T-cell (primary cell): ENCODE measurements at regions not wholly inside any gene's neighbourhood (a gene's known extent, or its start where the extent isn't known, plus 50 kb on each side); places are given as distances from the start of the nearest gene placed in this dataset.

Experiments
- ATAC-seq, 4 experiments: fragments of 200-7000 bp in 3 of 4; fragments of 150-1000 bp in 1 of 4; cut with Tn5 transposase; replicated peaks in 1 of 4; 1 replicate in 3 of 4; 2 replicates in 1 of 4; pipeline ENCODE4 v1.10.0; 2021; ENCODE audit warnings: moderate library complexity in 3 of 4, mild to moderate bottlenecking in 2 of 4, moderate number of reproducible peaks in 1 of 4
- CTCF ChIA-PET, 2 donors: fragments of 300-600 bp; sonication (Branson Sonifier 250); formaldehyde crosslinking; loops; one replicate each; lab custom pipeline; 2022; ENCODE audit warnings: antibody characterized with exemption in 2 of 2; lab: Charles Lee
- POLR2A ChIA-PET, 2 donors: fragments of 300-600 bp; sonication (Branson Sonifier 250); formaldehyde crosslinking; loops; one replicate each; lab custom pipeline; 2022; ENCODE audit warnings: antibody characterized with exemption in 2 of 2; lab: Charles Lee
- DNase-seq, 35 experiments: peaks; one replicate each; pipeline versions ENCODE4 v3.0.0 to v3.0.0-alpha.2; 2013 to 2023
- H3K27ac ChIP-seq: one replicate; pipeline ENCODE4 v1.5.1; 2013; ENCODE audit warnings: low read length
- H3K27me3 ChIP-seq, 2 experiments: replicated peaks in 1 of 2; 1 replicate in 1 of 2; 2 replicates in 1 of 2; pipeline versions ENCODE4 v1.6.1 to v1.7.0; 2013; ENCODE audit warnings: low read length in 1 of 2, mixed read lengths in 1 of 2; ENCODE audit not compliant: control insufficient read depth in 2 of 2, insufficient read depth in 2 of 2; ENCODE audit errors: extremely low read depth in 1 of 2
- H3K36me3 ChIP-seq, 2 donors: 1 replicate in 1 of 2; 2 replicates in 1 of 2; pipeline versions ENCODE4 v1.6.1 to v1.7.0; 2013; ENCODE audit warnings: low read length in 1 of 2; ENCODE audit not compliant: control insufficient read depth in 2 of 2, insufficient read depth in 1 of 2; ENCODE audit errors: extremely low read depth in 1 of 2
- H3K4me1 ChIP-seq, 2 experiments: 1 replicate in 1 of 2; 2 replicates in 1 of 2; pipeline versions ENCODE4 v1.6.1 to v1.7.0; 2013; ENCODE audit warnings: low read length in 2 of 2, mixed read lengths in 1 of 2; ENCODE audit not compliant: insufficient read depth in 2 of 2, control insufficient read depth in 1 of 2; ENCODE audit errors: extremely low read depth in 1 of 2
- H3K4me3 ChIP-seq, 2 donors: 1 replicate in 1 of 2; 2 replicates in 1 of 2; pipeline versions ENCODE4 v1.5.1 to v1.7.0; 2013; ENCODE audit warnings: mild to moderate bottlenecking in 2 of 2, low read length in 1 of 2, moderate library complexity in 1 of 2; ENCODE audit not compliant: control insufficient read depth in 1 of 2; ENCODE audit errors: extremely low read depth in 1 of 2
- H3K9me3 ChIP-seq: 2 replicates; pipeline ENCODE4 v1.7.0; 2013
- H3K27ac Mint-ChIP-seq, 2 donors: one replicate each; pipeline ENCODE4 v1.8.0; 2020 to 2021; ENCODE audit warnings: mild to moderate bottlenecking in 2 of 2, mixed read lengths in 2 of 2
- H3K27me3 Mint-ChIP-seq, 2 donors: one replicate each; pipeline ENCODE4 v1.8.0; 2021 to 2022; ENCODE audit warnings: mixed read lengths in 2 of 2
- H3K36me3 Mint-ChIP-seq: one replicate; pipeline ENCODE4 v1.8.0; 2021; ENCODE audit warnings: mixed read lengths
- H3K4me1 Mint-ChIP-seq, 3 donors: one replicate each; pipeline ENCODE4 v1.8.0; 2020 to 2022; ENCODE audit warnings: mixed read lengths in 3 of 3, mild to moderate bottlenecking in 1 of 3
- H3K4me3 Mint-ChIP-seq, 3 donors: one replicate each; pipeline ENCODE4 v1.8.0; 2020 to 2022; ENCODE audit warnings: mild to moderate bottlenecking in 3 of 3, mixed read lengths in 3 of 3, moderate library complexity in 3 of 3
- H3K9me3 Mint-ChIP-seq, 3 donors: one replicate each; pipeline ENCODE4 v1.8.0; 2020 to 2022; ENCODE audit warnings: mixed read lengths in 3 of 3
- WGBS: methylation state at CpG from one replicate; pipeline ENCODE4 v1.1.5; 2013; ENCODE audit warnings: missing lambda C conversion rate; ENCODE audit not compliant: insufficient coverage; 5-methylcytosine and 5-hydroxymethylcytosine counted together

DNA sequence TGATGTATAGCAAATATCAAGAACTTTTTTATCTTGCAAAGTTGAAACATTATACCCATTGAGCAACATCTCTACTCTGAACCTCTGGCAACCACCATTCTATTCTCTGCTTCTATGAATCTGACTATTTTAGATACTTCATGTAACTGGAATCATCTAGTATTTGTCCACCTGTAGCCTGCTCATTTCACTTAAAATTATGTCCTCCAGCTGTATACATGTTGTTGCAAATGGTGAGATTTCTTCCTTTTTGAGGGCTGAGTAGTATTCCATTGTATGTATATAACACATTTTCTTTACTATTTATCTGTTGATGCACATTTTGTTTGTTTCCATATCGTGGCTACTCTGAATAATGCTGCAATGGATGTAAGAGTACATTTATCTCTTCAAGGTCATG lies 476.3 kb upstream of the LRRC4C start:
- no CpG with 5 or more reads among the region's 1 CpG for WGBS
- POLR2A ChIA-PET, result no interaction called here
- peaks cover 2% of the 10 kb centered on the region for H3K9me3 ChIP-seq
- Mint-ChIP-seq H3K4me3 (no peak overlapping the region), H3K36me3 (no peaks in the 10 kb centered on the region), H3K27me3 (no peaks in the 10 kb centered on the region), H3K4me1 (no peaks in the 10 kb centered on the region), H3K27ac (no peak overlapping the region), H3K9me3 (peaks cover 22 to 33% (median 24%) of the 10 kb centered on the region in 3 donors)
- no peak for DNase-seq
- CTCF ChIA-PET, result no interaction called here
- ATAC-seq, result no peak
- no peaks in the 10 kb centered on the region for H3K36me3 ChIP-seq
- H3K4me3 ChIP-seq, result no peak overlapping the region
- no peaks in the 10 kb centered on the region for H3K27me3 ChIP-seq
- H3K4me1 ChIP-seq, result no peaks in the 10 kb centered on the region
- H3K27ac ChIP-seq, result no peak overlapping the region

DNA sequence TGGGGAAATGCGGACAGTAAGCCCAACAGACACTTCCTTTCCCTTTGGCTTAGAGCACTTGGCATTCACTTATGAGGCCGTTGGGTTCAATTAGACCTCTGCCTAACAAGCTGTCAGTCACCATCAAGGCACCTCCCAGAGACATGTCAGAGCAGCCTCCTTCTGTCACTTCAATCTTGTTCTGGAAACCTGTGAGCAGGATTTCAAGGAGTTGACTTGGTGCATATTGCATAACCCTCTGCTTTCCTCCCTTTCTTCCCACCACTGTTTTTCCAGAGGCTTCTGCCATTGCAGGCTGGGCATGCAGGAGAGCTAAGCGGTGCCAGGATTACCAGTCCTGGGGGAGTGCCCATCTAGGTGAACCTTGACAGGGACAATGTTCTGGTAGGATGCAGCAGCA lies 484.2 kb upstream of the LRRC4C start:
- Histone ChIP-seq H3K27me3 (no peaks in the 10 kb centered on the region), H3K9me3 (peaks cover 4% of the 10 kb centered on the region), H3K27ac (no peak overlapping the region), H3K4me1 (no peaks in the 10 kb centered on the region), H3K4me3 (no peak overlapping the region), H3K36me3 (no peaks in the 10 kb centered on the region)
- no peak overlapping the region for H3K27ac Mint-ChIP-seq
- no peaks in the 10 kb centered on the region for H3K27me3 Mint-ChIP-seq
- H3K9me3 Mint-ChIP-seq, result peaks cover 8 to 22% (median 19%) of the 10 kb centered on the region in 3 donors
- no peak for DNase-seq
- no peak overlapping the region for H3K4me3 Mint-ChIP-seq
- POLR2A ChIA-PET, result no interaction called here
- WGBS, result 35% methylated on average over 3 of the region's 3 CpGs
- H3K4me1 Mint-ChIP-seq, result no peaks in the 10 kb centered on the region
- ATAC-seq, result no peak
- CTCF ChIA-PET, result no interaction called here
- H3K36me3 Mint-ChIP-seq, result no peaks in the 10 kb centered on the region

DNA sequence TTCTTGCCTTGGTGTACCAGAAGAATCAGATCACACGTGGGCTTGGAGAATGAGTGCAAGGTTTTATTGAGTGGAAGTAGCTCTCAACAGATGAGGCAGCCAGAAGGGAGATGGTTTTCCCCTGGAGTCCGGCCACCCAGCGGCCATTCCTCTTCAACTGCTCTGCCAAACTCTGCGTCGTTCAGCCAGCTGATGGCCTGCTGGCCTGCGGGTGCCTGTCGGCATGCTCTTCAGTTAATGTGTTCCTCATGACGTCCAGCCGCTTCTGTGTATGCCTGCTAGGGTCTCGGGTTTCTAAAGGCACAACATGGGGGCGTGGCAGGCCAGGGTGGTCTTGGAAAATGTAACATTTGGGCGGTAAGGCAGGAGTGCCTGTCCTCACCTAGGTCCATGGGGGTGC lies 487.9 kb upstream of the LRRC4C start:
- peaks cover 16 to 35% (median 23%) of the 10 kb centered on the region in 3 donors for H3K9me3 Mint-ChIP-seq
- POLR2A ChIA-PET, result no interaction called here
- no peaks in the 10 kb centered on the region for H3K36me3 Mint-ChIP-seq
- H3K4me3 ChIP-seq, result no peak overlapping the region
- no peaks in the 10 kb centered on the region for H3K27me3 ChIP-seq
- ATAC-seq (no peak), DNase-seq (no peak)
- 87% methylated on average over 6 of the region's 12 CpGs for WGBS
- no peaks in the 10 kb centered on the region for H3K27me3 Mint-ChIP-seq
- H3K27ac ChIP-seq, result no peak overlapping the region
- H3K27ac Mint-ChIP-seq, result no peak overlapping the region
- no peaks in the 10 kb centered on the region for H3K4me1 Mint-ChIP-seq
- H3K4me3 Mint-ChIP-seq, result no peak overlapping the region
- CTCF ChIA-PET, result no interaction called here
- no peaks in the 10 kb centered on the region for H3K4me1 ChIP-seq
- H3K9me3 ChIP-seq, result peaks cover 4% of the 10 kb centered on the region
- no peaks in the 10 kb centered on the region for H3K36me3 ChIP-seq

DNA sequence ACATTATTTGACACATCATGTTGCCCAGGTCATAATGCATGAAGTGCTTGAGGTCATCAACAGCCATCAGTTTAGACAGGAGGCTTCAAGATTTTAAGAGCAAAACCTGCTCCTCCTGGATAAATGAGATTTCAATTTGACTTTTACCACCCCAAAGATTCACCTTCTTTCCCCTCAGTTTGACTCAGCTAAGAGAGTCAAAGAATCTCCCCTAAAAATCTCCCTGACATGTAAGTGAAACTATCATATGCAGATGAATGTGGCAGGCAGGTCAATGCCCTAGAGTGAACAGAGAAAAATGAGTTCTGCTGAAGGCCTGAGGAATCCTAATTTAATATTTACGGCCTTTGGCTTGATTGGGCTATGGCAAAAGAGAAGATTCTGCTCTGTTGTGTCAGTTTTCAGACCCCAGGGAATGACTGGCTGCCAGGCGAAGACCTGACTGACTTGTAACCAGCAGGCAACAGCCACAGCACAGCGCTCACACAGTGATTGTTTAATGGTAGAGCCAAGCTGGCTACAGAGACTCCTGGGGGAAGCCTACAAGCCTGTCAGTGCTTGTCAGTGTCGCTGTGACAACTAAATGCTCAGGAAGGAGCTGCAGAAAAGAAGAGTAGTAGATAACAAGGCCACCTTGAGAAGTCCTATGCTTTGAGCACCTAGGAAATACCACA lies 491.2 kb upstream of the LRRC4C start:
- WGBS, result 83% methylated on average over 4 of the region's 4 CpGs
- POLR2A ChIA-PET, result no interaction called here
- no peaks in the 10 kb centered on the region for H3K27me3 ChIP-seq
- DNase-seq (no peak), ATAC-seq (no peak)
- H3K36me3 Mint-ChIP-seq, result no peaks in the 10 kb centered on the region
- H3K4me3 Mint-ChIP-seq, result no peak overlapping the region
- H3K27ac Mint-ChIP-seq, result no peak overlapping the region
- H3K9me3 ChIP-seq, result peaks cover 4% of the 10 kb centered on the region
- H3K4me1 ChIP-seq, result no peaks in the 10 kb centered on the region
- no peak overlapping the region for H3K27ac ChIP-seq
- no peak overlapping the region for H3K4me3 ChIP-seq
- no peaks in the 10 kb centered on the region for H3K27me3 Mint-ChIP-seq
- peaks cover 23 to 31% (median 29%) of the 10 kb centered on the region in 3 donors for H3K9me3 Mint-ChIP-seq
- CTCF ChIA-PET, result no interaction called here
- H3K36me3 ChIP-seq, result no peaks in the 10 kb centered on the region
- H3K4me1 Mint-ChIP-seq, result no peaks in the 10 kb centered on the region

DNA sequence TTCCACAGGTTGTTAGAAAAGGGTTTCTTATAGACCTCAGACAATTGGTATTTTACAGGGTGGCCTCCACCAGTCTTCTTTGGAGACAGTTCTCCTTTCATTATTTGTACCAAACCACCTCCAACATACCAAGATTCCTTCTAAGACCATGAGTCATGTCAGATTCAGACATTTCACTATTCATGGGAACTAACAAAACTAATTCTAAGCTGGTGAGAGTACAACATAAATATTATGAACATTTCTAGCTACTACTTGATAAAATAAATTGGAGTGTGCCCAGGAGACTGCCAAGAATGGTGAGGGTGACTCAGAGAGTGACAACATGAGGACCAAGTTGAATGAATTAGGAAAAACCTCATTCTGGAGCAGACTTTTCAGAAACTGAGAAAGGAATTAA lies 494.6 kb upstream of the LRRC4C start:
- no peaks in the 10 kb centered on the region for H3K36me3 Mint-ChIP-seq
- Histone ChIP-seq H3K36me3 (no peaks in the 10 kb centered on the region), H3K27ac (no peak overlapping the region), H3K9me3 (peaks cover 3% of the 10 kb centered on the region), H3K4me1 (no peaks in the 10 kb centered on the region), H3K27me3 (no peaks in the 10 kb centered on the region), H3K4me3 (no peak overlapping the region)
- no peak overlapping the region for H3K27ac Mint-ChIP-seq
- no peak overlapping the region for H3K4me3 Mint-ChIP-seq
- DNase-seq (no peak), ATAC-seq (no peak)
- H3K4me1 Mint-ChIP-seq, result no peaks in the 10 kb centered on the region
- POLR2A ChIA-PET, result no interaction called here
- H3K27me3 Mint-ChIP-seq, result no peaks in the 10 kb centered on the region
- CTCF ChIA-PET, result no interaction called here
- peaks cover 35 to 40% (median 36%) of the 10 kb centered on the region in 3 donors for H3K9me3 Mint-ChIP-seq

DNA sequence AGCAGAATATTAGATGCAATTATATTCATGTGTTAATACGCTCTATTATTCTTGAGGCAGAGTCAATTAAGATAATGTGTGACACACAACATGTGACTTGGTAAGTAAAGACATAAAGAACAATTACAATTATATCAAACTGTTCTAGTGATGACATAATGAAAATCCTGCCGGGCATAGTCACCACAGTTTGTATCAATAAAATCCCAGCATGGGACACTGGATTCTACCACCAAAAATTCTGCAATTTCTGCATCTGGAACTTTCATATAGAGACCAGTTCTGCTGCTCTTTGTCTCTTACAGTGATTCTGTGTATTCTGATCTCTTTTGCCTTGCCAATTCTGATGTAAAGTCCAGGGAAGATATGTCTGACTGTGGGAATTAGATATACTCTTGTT lies 495.6 kb upstream of the LRRC4C start:
- no CpG with 5 or more reads among the region's 2 CpGs for WGBS
- no peak overlapping the region for H3K27ac ChIP-seq
- ATAC-seq (no peak), DNase-seq (no peak)
- no peaks in the 10 kb centered on the region for H3K27me3 Mint-ChIP-seq
- no peaks in the 10 kb centered on the region for H3K36me3 ChIP-seq
- ChIA-PET POLR2A (no interaction called here), CTCF (no interaction called here)
- no peaks in the 10 kb centered on the region for H3K27me3 ChIP-seq
- H3K9me3 Mint-ChIP-seq, result peaks cover 28 to 43% (median 32%) of the 10 kb centered on the region in 3 donors
- no peak overlapping the region for H3K4me3 Mint-ChIP-seq
- H3K27ac Mint-ChIP-seq, result no peak overlapping the region
- H3K4me1 Mint-ChIP-seq, result no peaks in the 10 kb centered on the region
- no peak overlapping the region for H3K4me3 ChIP-seq
- peaks cover 3% of the 10 kb centered on the region for H3K9me3 ChIP-seq
- no peaks in the 10 kb centered on the region for H3K36me3 Mint-ChIP-seq
- no peaks in the 10 kb centered on the region for H3K4me1 ChIP-seq
